HG02642 (cell line): ENCODE measurements at regions not wholly inside any gene's neighbourhood (a gene's known extent, or its start where the extent isn't known, plus 50 kb on each side); places are given as distances from the start of the nearest gene placed in this dataset.

Experiments
- ATAC-seq: cut with Tn5 transposase; IDR thresholded peaks from one replicate; pipeline ENCODE4 v1.9.1; 2021; ENCODE audit warnings: mild to moderate bottlenecking; ENCODE audit not compliant: unreplicated experiment, poor library complexity

GRCh38 chr13:44263751-44264620 lies 109.6 kb upstream of the SERP2 start:
- ATAC-seq: no peak

- no peak for ATAC-seq
Measured at GRCh38 chr13:44266305-44266704, 107.3 kb upstream of the SERP2 start.

GRCh38 chr13:44266772-44267171 lies 106.9 kb upstream of the SERP2 start:
- ATAC-seq: no peak

- ATAC-seq: no peak
Measured at GRCh38 chr13:44267203-44267602, 106.4 kb upstream of the SERP2 start.

- no peak for ATAC-seq
Measured at GRCh38 chr13:44267980-44268379, 105.6 kb upstream of the SERP2 start.

GRCh38 chr13:44268980-44269379 lies 104.6 kb upstream of the SERP2 start:
- ATAC-seq: no peak

- ATAC-seq: no peak
Measured at GRCh38 chr13:44270150-44270549, 103.5 kb upstream of the SERP2 start.

GRCh38 chr13:44271031-44271455 lies 102.6 kb upstream of the SERP2 start:
- ATAC-seq: no peak

- no peak for ATAC-seq
Measured at GRCh38 chr13:44271473-44271872, 102.2 kb upstream of the SERP2 start.

GRCh38 chr13:44271915-44272341 lies 101.7 kb upstream of the SERP2 start:
- no peak for ATAC-seq

- ATAC-seq: no peak
Measured at GRCh38 chr13:44272692-44273091, 100.9 kb upstream of the SERP2 start.

- no peak for ATAC-seq
Measured at GRCh38 chr13:44273216-44273615, 100.4 kb upstream of the SERP2 start.

GRCh38 chr13:44273991-44274770 lies 99.4 kb upstream of the SERP2 start:
- peak; percentile 88 for ATAC-seq

- no peak for ATAC-seq
Measured at GRCh38 chr13:44274771-44275205, 98.8 kb upstream of the SERP2 start.

- ATAC-seq: no peak
Measured at GRCh38 chr13:44275381-44275780, 98.2 kb upstream of the SERP2 start.

GRCh38 chr13:44276061-44276460 lies 97.6 kb upstream of the SERP2 start:
- no peak for ATAC-seq

- ATAC-seq: no peak
Measured at GRCh38 chr13:44277459-44277858, 96.2 kb upstream of the SERP2 start.

GRCh38 chr13:44278166-44278565 lies 95.5 kb upstream of the SERP2 start:
- ATAC-seq: no peak

- ATAC-seq: no peak
Measured at GRCh38 chr13:44280456-44280855, 93.2 kb upstream of the SERP2 start.

- ATAC-seq: no peak
Measured at GRCh38 chr13:44281252-44282000, 92.2 kb upstream of the SERP2 start.

GRCh38 chr13:44283600-44283999 lies 90.0 kb upstream of the SERP2 start:
- ATAC-seq: no peak
